WTC11 (cell line): ENCODE measurements at regions not wholly inside any gene's neighbourhood (a gene's known extent, or its start where the extent isn't known, plus 50 kb on each side); places are given as distances from the start of the nearest gene placed in this dataset.

Experiments used
- ATAC-seq: fragments of 200-7000 bp; cut with Tn5 transposase; 2 replicates; pipeline ENCODE4 v1.10.0; 2021; ENCODE audit warnings: mild to moderate bottlenecking, moderate library complexity
- CTCF ChIA-PET: fragments of 300-600 bp; sonication (Branson Sonifier 250); formaldehyde crosslinking; loops from one replicate; lab custom pipeline; 2021; ENCODE audit warnings: antibody characterized with exemption; lab: Charles Lee
- POLR2A ChIA-PET: fragments of 350-600 bp; sonication (Branson Sonifier 250); formaldehyde crosslinking; loops from one replicate; lab custom pipeline; 2021; ENCODE audit warnings: antibody characterized with exemption; lab: Charles Lee
- DNase-seq: peaks from one replicate; pipeline ENCODE4 v3.0.0; 2021; ENCODE audit warnings: low spot score
- H3K27ac Mint-ChIP-seq: 2 replicates; pipeline ENCODE4 v1.8.0; 2021; ENCODE audit warnings: mixed read lengths
- H3K27me3 Mint-ChIP-seq: 2 replicates; pipeline ENCODE4 v1.8.0; 2021; ENCODE audit warnings: low read depth, mild to moderate bottlenecking, moderate library complexity, mixed read lengths
- H3K36me3 Mint-ChIP-seq: 2 replicates; pipeline ENCODE4 v1.8.0; 2021; ENCODE audit warnings: mixed read lengths
- H3K4me1 Mint-ChIP-seq: 2 replicates; pipeline ENCODE4 v1.8.0; 2022; ENCODE audit warnings: mixed read lengths
- H3K4me3 Mint-ChIP-seq: 2 replicates; pipeline ENCODE4 v1.8.0; 2021; ENCODE audit warnings: mild to moderate bottlenecking, moderate library complexity, mixed read lengths
- H3K9me3 Mint-ChIP-seq: 2 replicates; pipeline ENCODE4 v1.8.0; 2021; ENCODE audit warnings: mixed read lengths
- CBFB ChIP-seq: sonication (generic); formaldehyde crosslinking; IDR thresholded peaks from 2 replicates; pipeline ENCODE4 v1.8.1; 2022; ENCODE audit warnings: mild to moderate bottlenecking, low read depth, missing genetic modification reagents
- CREM ChIP-seq: sonication (generic); formaldehyde crosslinking; IDR thresholded peaks from 2 replicates; pipeline ENCODE4 v1.8.1; 2022; ENCODE audit warnings: mild to moderate bottlenecking, missing genetic modification reagents, moderate library complexity
- FOXP1 ChIP-seq: sonication (generic); formaldehyde crosslinking; IDR thresholded peaks from 2 replicates; pipeline ENCODE4 v1.8.0; 2022; ENCODE audit warnings: missing genetic modification reagents, mild to moderate bottlenecking, moderate library complexity, borderline replicate concordance
- GRHL2 ChIP-seq: fragments of 250-450 bp; sonication (Bioruptor Pico); IDR thresholded peaks from 2 replicates; pipeline ENCODE4 v1.8.0; 2022; ENCODE audit warnings: mild to moderate bottlenecking, moderate library complexity; ENCODE audit not compliant: insufficient replicate concordance, severe bottlenecking
- KAT7 ChIP-seq: sonication (generic); formaldehyde crosslinking; IDR thresholded peaks from 2 replicates; pipeline ENCODE4 v1.8.1; 2023; ENCODE audit warnings: missing genetic modification reagents, mild to moderate bottlenecking, borderline replicate concordance
- MXD4 ChIP-seq: fragments of 250-450 bp; sonication (Bioruptor Pico); IDR thresholded peaks from 2 replicates; pipeline ENCODE4 v1.8.0; 2021; ENCODE audit warnings: mild to moderate bottlenecking, moderate library complexity, borderline replicate concordance
- NFYB ChIP-seq: sonication (generic); formaldehyde crosslinking; conservative IDR thresholded peaks from 2 replicates; pipeline ENCODE4 v1.8.0; 2022; ENCODE audit warnings: low read depth, missing genetic modification reagents
- NR3C1 ChIP-seq: sonication (generic); formaldehyde crosslinking; conservative IDR thresholded peaks from 2 replicates; pipeline ENCODE4 v1.8.1; 2023; ENCODE audit warnings: low read depth, mild to moderate bottlenecking, missing genetic modification reagents
- SMAD4 ChIP-seq: sonication (generic); formaldehyde crosslinking; IDR thresholded peaks from 2 replicates; pipeline ENCODE4 v1.8.0; 2022; ENCODE audit warnings: mild to moderate bottlenecking, missing genetic modification reagents
- TCF7 ChIP-seq: sonication (generic); formaldehyde crosslinking; IDR thresholded peaks from 2 replicates; pipeline ENCODE4 v1.8.0; 2022; ENCODE audit warnings: mild to moderate bottlenecking, low read depth, missing genetic modification reagents, moderate library complexity
- TP53 ChIP-seq: sonication (generic); formaldehyde crosslinking; IDR thresholded peaks from 2 replicates; pipeline ENCODE4 v1.8.1; 2023; ENCODE audit warnings: mild to moderate bottlenecking, missing genetic modification reagents
- ZNF138 ChIP-seq: sonication (generic); formaldehyde crosslinking; conservative IDR thresholded peaks from 2 replicates; pipeline ENCODE4 v1.8.1; 2022; ENCODE audit warnings: mild to moderate bottlenecking, moderate library complexity, missing genetic modification reagents
- ZNF219 ChIP-seq: sonication (generic); formaldehyde crosslinking; IDR thresholded peaks from 2 replicates; pipeline ENCODE4 v1.8.0; 2023; ENCODE audit warnings: missing genetic modification reagents, mild to moderate bottlenecking, borderline replicate concordance
- ZNF263 ChIP-seq: sonication (generic); formaldehyde crosslinking; IDR thresholded peaks from 2 replicates; pipeline ENCODE4 v1.8.1; 2022; ENCODE audit warnings: low read depth, mild to moderate bottlenecking, moderate library complexity, missing genetic modification reagents
- ZNF396 ChIP-seq: fragments of 250-450 bp; sonication (Bioruptor Pico); IDR thresholded peaks from 2 replicates; pipeline ENCODE4 v1.8.0; 2021; ENCODE audit warnings: mild to moderate bottlenecking, moderate library complexity, borderline replicate concordance
- ZNF423 ChIP-seq: fragments of 250-450 bp; sonication (Bioruptor Pico); IDR thresholded peaks from 2 replicates; pipeline ENCODE4 v2.1.2; 2022; ENCODE audit warnings: mild to moderate bottlenecking, moderate library complexity
- ZNF671 ChIP-seq: fragments of 250-450 bp; sonication (Bioruptor Pico); IDR thresholded peaks from 2 replicates; pipeline ENCODE4 v1.8.0; 2021; ENCODE audit warnings: mild to moderate bottlenecking
- TF ChIP-seq, protein P1 (sequence below): sonication (generic); formaldehyde crosslinking; IDR thresholded peaks from 2 replicates; pipeline ENCODE4 v1.8.0; 2023; ENCODE audit warnings: missing genetic modification reagents, mild to moderate bottlenecking, borderline replicate concordance
- TF ChIP-seq, protein P2 (sequence below): sonication (generic); formaldehyde crosslinking; IDR thresholded peaks from 2 replicates; pipeline ENCODE4 v1.8.1; 2022; ENCODE audit warnings: mild to moderate bottlenecking, moderate library complexity, missing genetic modification reagents
- TF ChIP-seq, protein P3 (sequence below): sonication (generic); formaldehyde crosslinking; IDR thresholded peaks from 2 replicates; pipeline ENCODE4 v1.8.1; 2022; ENCODE audit warnings: low read depth, missing genetic modification reagents, borderline replicate concordance
- TF ChIP-seq, protein P4 (sequence below): sonication (generic); formaldehyde crosslinking; IDR thresholded peaks from 2 replicates; pipeline ENCODE4 v1.8.0; 2022; ENCODE audit warnings: missing genetic modification reagents
- TF ChIP-seq, protein P5 (sequence below): fragments of 250-450 bp; sonication (Bioruptor Pico); IDR thresholded peaks from 2 replicates; pipeline ENCODE4 v1.9.0; 2021; ENCODE audit warnings: mild to moderate bottlenecking

DNA sequence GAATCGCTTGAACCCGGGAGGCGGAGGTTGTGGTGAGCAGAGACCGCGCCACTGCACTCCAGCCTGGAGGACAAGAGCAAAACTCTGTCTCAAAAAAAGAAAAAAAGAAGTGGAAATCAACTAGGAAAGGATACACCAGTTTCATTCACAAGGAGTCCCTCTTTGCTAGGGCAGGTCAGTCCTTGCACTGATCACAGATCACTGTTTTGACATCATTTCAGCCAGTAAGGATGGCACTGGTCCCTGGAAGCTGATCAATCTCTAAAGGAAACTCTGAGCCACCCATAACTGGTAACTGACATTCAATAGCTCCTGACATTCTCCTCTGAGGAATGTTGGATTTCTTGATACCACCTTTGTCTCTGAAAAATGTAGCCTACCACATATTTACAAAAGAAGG is 243.1 kb upstream of the SLC35B3 start (continued):
- TF ChIP-seq, protein P1, sequence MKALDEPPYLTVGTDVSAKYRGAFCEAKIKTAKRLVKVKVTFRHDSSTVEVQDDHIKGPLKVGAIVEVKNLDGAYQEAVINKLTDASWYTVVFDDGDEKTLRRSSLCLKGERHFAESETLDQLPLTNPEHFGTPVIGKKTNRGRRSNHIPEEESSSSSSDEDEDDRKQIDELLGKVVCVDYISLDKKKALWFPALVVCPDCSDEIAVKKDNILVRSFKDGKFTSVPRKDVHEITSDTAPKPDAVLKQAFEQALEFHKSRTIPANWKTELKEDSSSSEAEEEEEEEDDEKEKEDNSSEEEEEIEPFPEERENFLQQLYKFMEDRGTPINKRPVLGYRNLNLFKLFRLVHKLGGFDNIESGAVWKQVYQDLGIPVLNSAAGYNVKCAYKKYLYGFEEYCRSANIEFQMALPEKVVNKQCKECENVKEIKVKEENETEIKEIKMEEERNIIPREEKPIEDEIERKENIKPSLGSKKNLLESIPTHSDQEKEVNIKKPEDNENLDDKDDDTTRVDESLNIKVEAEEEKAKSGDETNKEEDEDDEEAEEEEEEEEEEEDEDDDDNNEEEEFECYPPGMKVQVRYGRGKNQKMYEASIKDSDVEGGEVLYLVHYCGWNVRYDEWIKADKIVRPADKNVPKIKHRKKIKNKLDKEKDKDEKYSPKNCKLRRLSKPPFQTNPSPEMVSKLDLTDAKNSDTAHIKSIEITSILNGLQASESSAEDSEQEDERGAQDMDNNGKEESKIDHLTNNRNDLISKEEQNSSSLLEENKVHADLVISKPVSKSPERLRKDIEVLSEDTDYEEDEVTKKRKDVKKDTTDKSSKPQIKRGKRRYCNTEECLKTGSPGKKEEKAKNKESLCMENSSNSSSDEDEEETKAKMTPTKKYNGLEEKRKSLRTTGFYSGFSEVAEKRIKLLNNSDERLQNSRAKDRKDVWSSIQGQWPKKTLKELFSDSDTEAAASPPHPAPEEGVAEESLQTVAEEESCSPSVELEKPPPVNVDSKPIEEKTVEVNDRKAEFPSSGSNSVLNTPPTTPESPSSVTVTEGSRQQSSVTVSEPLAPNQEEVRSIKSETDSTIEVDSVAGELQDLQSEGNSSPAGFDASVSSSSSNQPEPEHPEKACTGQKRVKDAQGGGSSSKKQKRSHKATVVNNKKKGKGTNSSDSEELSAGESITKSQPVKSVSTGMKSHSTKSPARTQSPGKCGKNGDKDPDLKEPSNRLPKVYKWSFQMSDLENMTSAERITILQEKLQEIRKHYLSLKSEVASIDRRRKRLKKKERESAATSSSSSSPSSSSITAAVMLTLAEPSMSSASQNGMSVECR (CRISPR knock-in tag), result no peak
- no peak for TF ChIP-seq TP53 (CRISPR knock-in tag)
- no peak for TF ChIP-seq ZNF138
- TF ChIP-seq ZNF219, result no peak
- TF ChIP-seq, protein P2, sequence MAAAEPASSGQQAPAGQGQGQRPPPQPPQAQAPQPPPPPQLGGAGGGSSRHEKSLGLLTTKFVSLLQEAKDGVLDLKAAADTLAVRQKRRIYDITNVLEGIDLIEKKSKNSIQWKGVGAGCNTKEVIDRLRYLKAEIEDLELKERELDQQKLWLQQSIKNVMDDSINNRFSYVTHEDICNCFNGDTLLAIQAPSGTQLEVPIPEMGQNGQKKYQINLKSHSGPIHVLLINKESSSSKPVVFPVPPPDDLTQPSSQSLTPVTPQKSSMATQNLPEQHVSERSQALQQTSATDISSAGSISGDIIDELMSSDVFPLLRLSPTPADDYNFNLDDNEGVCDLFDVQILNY (CRISPR knock-in tag), result no peak
- TF ChIP-seq CREM, result no peak
- TF ChIP-seq, protein P3, sequence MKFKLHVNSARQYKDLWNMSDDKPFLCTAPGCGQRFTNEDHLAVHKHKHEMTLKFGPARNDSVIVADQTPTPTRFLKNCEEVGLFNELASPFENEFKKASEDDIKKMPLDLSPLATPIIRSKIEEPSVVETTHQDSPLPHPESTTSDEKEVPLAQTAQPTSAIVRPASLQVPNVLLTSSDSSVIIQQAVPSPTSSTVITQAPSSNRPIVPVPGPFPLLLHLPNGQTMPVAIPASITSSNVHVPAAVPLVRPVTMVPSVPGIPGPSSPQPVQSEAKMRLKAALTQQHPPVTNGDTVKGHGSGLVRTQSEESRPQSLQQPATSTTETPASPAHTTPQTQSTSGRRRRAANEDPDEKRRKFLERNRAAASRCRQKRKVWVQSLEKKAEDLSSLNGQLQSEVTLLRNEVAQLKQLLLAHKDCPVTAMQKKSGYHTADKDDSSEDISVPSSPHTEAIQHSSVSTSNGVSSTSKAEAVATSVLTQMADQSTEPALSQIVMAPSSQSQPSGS (CRISPR knock-in tag), result no peak

DNA sequence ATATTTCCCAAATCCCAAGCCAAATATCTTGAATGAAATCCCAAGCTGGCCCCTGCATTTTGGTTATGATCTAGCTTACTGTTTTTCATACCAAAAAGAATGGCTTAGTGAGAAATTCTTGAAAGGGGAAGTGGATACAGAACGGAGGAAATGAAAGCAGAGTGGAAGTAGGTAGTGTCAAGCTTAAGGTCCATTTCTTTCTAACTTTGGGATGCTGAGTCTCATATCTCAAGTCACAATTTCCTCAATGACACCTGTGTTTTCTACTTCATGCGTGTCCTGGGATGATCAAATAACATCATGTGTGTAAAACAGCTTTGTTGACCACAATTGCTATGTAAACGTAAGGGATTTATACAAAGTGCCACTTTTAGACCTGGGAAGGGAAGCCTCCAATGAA is 238.8 kb upstream of the SLC35B3 start:
- Mint-ChIP-seq H3K9me3 (no peaks in the 10 kb centered on the region), H3K27me3 (no peaks in the 10 kb centered on the region), H3K4me3 (no peak overlapping the region), H3K36me3 (no peaks in the 10 kb centered on the region), H3K27ac (no peak overlapping the region), H3K4me1 (no peaks in the 10 kb centered on the region)
- DNase-seq, result no peak
- no peak for ATAC-seq
- TF ChIP-seq TP53 (CRISPR knock-in tag), result no peak
- TF ChIP-seq NFYB (CRISPR knock-in tag), result no peak
- TF ChIP-seq ZNF671 (CRISPR knock-in tag), result no peak
- no peak for TF ChIP-seq MXD4 (CRISPR knock-in tag)
- TF ChIP-seq, protein P4, sequence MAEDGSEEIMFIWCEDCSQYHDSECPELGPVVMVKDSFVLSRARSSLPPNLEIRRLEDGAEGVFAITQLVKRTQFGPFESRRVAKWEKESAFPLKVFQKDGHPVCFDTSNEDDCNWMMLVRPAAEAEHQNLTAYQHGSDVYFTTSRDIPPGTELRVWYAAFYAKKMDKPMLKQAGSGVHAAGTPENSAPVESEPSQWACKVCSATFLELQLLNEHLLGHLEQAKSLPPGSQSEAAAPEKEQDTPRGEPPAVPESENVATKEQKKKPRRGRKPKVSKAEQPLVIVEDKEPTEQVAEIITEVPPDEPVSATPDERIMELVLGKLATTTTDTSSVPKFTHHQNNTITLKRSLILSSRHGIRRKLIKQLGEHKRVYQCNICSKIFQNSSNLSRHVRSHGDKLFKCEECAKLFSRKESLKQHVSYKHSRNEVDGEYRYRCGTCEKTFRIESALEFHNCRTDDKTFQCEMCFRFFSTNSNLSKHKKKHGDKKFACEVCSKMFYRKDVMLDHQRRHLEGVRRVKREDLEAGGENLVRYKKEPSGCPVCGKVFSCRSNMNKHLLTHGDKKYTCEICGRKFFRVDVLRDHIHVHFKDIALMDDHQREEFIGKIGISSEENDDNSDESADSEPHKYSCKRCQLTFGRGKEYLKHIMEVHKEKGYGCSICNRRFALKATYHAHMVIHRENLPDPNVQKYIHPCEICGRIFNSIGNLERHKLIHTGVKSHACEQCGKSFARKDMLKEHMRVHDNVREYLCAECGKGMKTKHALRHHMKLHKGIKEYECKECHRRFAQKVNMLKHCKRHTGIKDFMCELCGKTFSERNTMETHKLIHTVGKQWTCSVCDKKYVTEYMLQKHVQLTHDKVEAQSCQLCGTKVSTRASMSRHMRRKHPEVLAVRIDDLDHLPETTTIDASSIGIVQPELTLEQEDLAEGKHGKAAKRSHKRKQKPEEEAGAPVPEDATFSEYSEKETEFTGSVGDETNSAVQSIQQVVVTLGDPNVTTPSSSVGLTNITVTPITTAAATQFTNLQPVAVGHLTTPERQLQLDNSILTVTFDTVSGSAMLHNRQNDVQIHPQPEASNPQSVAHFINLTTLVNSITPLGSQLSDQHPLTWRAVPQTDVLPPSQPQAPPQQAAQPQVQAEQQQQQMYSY, result no peak
- TF ChIP-seq ZNF396 (CRISPR knock-in tag), result no peak
- POLR2A ChIA-PET, result no interaction called here
- CTCF ChIA-PET, result no interaction called here

DNA sequence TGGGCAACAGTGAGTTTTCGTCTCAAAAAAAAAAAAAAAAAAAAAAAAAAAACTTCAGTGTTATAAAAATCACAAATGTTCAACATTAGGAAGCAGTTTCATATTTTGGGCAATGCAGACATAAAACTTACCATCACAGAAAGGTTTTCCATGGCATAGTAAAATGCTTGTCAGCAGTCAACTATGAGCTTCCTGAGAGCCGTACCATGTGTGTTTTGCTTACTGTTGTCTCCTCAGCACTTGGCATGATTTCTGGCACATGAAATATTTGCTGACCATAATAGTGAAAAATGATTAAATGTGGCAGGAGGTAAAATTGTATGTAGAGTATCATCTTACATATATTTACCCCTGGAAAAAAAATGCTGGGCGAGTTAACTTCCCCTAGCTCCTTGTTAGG is 237.5 kb upstream of the SLC35B3 start:
- CTCF ChIA-PET, result interaction anchor here (0.6 kb wide), 1 partner anchor 34 kb away, joined by 5 read pairs; no protein-coding TSS in a partner anchor
- DNase-seq (no peak), ATAC-seq (no peak)
- Mint-ChIP-seq H3K36me3 (no peaks in the 10 kb centered on the region), H3K9me3 (no peaks in the 10 kb centered on the region), H3K27me3 (no peaks in the 10 kb centered on the region), H3K4me1 (no peaks in the 10 kb centered on the region), H3K4me3 (no peak overlapping the region), H3K27ac (no peak overlapping the region)
- POLR2A ChIA-PET, result no interaction called here
- TF ChIP-seq CBFB (CRISPR knock-in tag) (no peak), ZNF423 (CRISPR knock-in tag) (no peak), FOXP1 (no peak), ZNF671 (CRISPR knock-in tag) (no peak), GRHL2 (CRISPR knock-in tag) (no peak), KAT7 (CRISPR knock-in tag) (no peak), SMAD4 (CRISPR knock-in tag) (no peak), NR3C1 (CRISPR knock-in tag) (no peak), TCF7 (CRISPR knock-in tag) (no peak), ZNF263 (CRISPR knock-in tag) (no peak)
- TF ChIP-seq, protein P5, sequence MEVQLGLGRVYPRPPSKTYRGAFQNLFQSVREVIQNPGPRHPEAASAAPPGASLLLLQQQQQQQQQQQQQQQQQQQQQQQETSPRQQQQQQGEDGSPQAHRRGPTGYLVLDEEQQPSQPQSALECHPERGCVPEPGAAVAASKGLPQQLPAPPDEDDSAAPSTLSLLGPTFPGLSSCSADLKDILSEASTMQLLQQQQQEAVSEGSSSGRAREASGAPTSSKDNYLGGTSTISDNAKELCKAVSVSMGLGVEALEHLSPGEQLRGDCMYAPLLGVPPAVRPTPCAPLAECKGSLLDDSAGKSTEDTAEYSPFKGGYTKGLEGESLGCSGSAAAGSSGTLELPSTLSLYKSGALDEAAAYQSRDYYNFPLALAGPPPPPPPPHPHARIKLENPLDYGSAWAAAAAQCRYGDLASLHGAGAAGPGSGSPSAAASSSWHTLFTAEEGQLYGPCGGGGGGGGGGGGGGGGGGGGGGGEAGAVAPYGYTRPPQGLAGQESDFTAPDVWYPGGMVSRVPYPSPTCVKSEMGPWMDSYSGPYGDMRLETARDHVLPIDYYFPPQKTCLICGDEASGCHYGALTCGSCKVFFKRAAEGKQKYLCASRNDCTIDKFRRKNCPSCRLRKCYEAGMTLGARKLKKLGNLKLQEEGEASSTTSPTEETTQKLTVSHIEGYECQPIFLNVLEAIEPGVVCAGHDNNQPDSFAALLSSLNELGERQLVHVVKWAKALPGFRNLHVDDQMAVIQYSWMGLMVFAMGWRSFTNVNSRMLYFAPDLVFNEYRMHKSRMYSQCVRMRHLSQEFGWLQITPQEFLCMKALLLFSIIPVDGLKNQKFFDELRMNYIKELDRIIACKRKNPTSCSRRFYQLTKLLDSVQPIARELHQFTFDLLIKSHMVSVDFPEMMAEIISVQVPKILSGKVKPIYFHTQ (CRISPR knock-in tag), result no peak
